Neuronal stem cell (in vitro differentiated cells): ENCODE measurements at regions not wholly inside any gene's neighbourhood (a gene's known extent, or its start where the extent isn't known, plus 50 kb on each side); places are given as distances from the start of the nearest gene placed in this dataset.
A peak's percentile ranks its signal among the peaks of the same experiment; 100 is the strongest.

ENCODE experiments used
- DNase-seq: peaks from one replicate; pipeline ENCODE4 v3.0.0-alpha.2; 2013; ENCODE audit warnings: low spot score
- H2AFZ ChIP-seq: one replicate; pipeline ENCODE4 v1.6.1; 2013; ENCODE audit warnings: mild to moderate bottlenecking, low read length, inconsistent platforms
- H2AK5ac ChIP-seq: 2 replicates; pipeline ENCODE4 v1.6.1; 2013; ENCODE audit warnings: low read depth, mild to moderate bottlenecking, inconsistent platforms, low read length, moderate library complexity, mixed read lengths
- H2BK120ac ChIP-seq: 2 replicates; pipeline ENCODE4 v1.6.1; 2013; ENCODE audit warnings: low read depth, mild to moderate bottlenecking, inconsistent platforms, low read length, moderate library complexity, mixed read lengths
- H2BK12ac ChIP-seq: one replicate; pipeline ENCODE4 v1.6.1; 2013; ENCODE audit warnings: low read length, inconsistent platforms
- H2BK15ac ChIP-seq: 2 replicates; pipeline ENCODE4 v1.6.1; 2013; ENCODE audit warnings: mild to moderate bottlenecking, low read length, inconsistent platforms, mixed read lengths
- H2BK5ac ChIP-seq: one replicate; pipeline ENCODE4 v1.6.1; 2013; ENCODE audit warnings: inconsistent platforms, mild to moderate bottlenecking, low read length, moderate library complexity
- H3K14ac ChIP-seq: one replicate; pipeline ENCODE4 v1.6.1; 2013; ENCODE audit warnings: low read length, inconsistent platforms
- H3K18ac ChIP-seq: 2 replicates; pipeline ENCODE4 v1.6.1; 2013; ENCODE audit warnings: low read length, inconsistent platforms
- H3K23ac ChIP-seq: 2 replicates; pipeline ENCODE4 v1.6.1; 2013; ENCODE audit warnings: low read depth, mild to moderate bottlenecking, mixed read lengths, low read length, inconsistent platforms; ENCODE audit not compliant: poor library complexity
- H3K27ac ChIP-seq: replicated peaks from 3 replicates; pipeline ENCODE4 v1.5.1; 2013; ENCODE audit warnings: low read length, inconsistent platforms
- H3K27me3 ChIP-seq, 3 experiments: 2 replicates each; pipeline ENCODE4 v1.6.1; 2013; ENCODE audit warnings: low read length in 3 of 3, mild to moderate bottlenecking in 2 of 3, inconsistent platforms in 1 of 3, low read depth in 1 of 3, mixed read lengths in 1 of 3, moderate library complexity in 1 of 3; ENCODE audit not compliant: control insufficient read depth in 3 of 3, insufficient read depth in 3 of 3
- H3K36me3 ChIP-seq, 2 donors: replicated peaks in 1 of 2; 2 replicates each; pipeline ENCODE4 v1.6.1; 2013; ENCODE audit warnings: low read length in 2 of 2; ENCODE audit not compliant: control insufficient read depth in 2 of 2, insufficient read depth in 2 of 2
- H3K4ac ChIP-seq: 2 replicates; pipeline ENCODE4 v1.6.1; 2013; ENCODE audit warnings: inconsistent platforms, mild to moderate bottlenecking, low read length, moderate library complexity
- H3K4me1 ChIP-seq, 2 donors: 1 replicate in 1 of 2; 2 replicates in 1 of 2; pipeline ENCODE4 v1.6.1; 2013; ENCODE audit warnings: low read length in 2 of 2, low read depth in 1 of 2; ENCODE audit not compliant: control insufficient read depth in 2 of 2, insufficient read depth in 1 of 2
- H3K4me2 ChIP-seq: one replicate; pipeline ENCODE4 v1.6.1; 2013; ENCODE audit warnings: mild to moderate bottlenecking, low read length, inconsistent platforms; ENCODE audit not compliant: insufficient read depth, poor library complexity, severe bottlenecking
- H3K4me3 ChIP-seq, 2 donors: 2 replicates each; pipeline ENCODE4 v1.5.1; 2013; ENCODE audit warnings: low read length in 2 of 2, mild to moderate bottlenecking in 2 of 2, inconsistent platforms in 1 of 2, moderate library complexity in 1 of 2
- H3K79me1 ChIP-seq: one replicate; pipeline ENCODE4 v1.6.1; 2013; ENCODE audit warnings: low read depth, mild to moderate bottlenecking, inconsistent platforms, low read length, moderate library complexity
- H3K9ac ChIP-seq: one replicate; pipeline ENCODE4 v1.6.1; 2013; ENCODE audit warnings: mild to moderate bottlenecking, low read depth, low read length, inconsistent platforms; ENCODE audit not compliant: poor library complexity
- H3K9me3 ChIP-seq, 2 donors: replicated peaks in 1 of 2; 2 replicates each; pipeline versions ENCODE3 to v1.6.1; 2013; ENCODE audit warnings: low read length in 2 of 2, mild to moderate bottlenecking in 2 of 2, inconsistent platforms in 1 of 2, low read depth in 1 of 2, mixed read lengths in 1 of 2, moderate library complexity in 1 of 2; ENCODE audit not compliant: control insufficient read depth in 2 of 2, insufficient read depth in 1 of 2
- H4K8ac ChIP-seq: one replicate; pipeline ENCODE4 v1.6.1; 2013; ENCODE audit warnings: low read depth, mild to moderate bottlenecking, inconsistent platforms, low read length, moderate library complexity
- H4K91ac ChIP-seq: one replicate; pipeline ENCODE4 v1.6.1; 2013; ENCODE audit warnings: low read length, low read depth, mild to moderate bottlenecking, inconsistent platforms; ENCODE audit not compliant: poor library complexity
- WGBS, 2 donors: extraction: QIAGEN DNeasy Blood & Tissue Kit; methylation state at CpG; one replicate each; pipeline ENCODE4 v1.1.7; 2013; ENCODE audit warnings: missing lambda C conversion rate in 2 of 2, mixed read lengths in 1 of 2; ENCODE audit not compliant: insufficient read length in 2 of 2, insufficient replicate concordance in 1 of 2; ENCODE audit errors: extremely low coverage in 2 of 2; 5-methylcytosine and 5-hydroxymethylcytosine counted together

DNA sequence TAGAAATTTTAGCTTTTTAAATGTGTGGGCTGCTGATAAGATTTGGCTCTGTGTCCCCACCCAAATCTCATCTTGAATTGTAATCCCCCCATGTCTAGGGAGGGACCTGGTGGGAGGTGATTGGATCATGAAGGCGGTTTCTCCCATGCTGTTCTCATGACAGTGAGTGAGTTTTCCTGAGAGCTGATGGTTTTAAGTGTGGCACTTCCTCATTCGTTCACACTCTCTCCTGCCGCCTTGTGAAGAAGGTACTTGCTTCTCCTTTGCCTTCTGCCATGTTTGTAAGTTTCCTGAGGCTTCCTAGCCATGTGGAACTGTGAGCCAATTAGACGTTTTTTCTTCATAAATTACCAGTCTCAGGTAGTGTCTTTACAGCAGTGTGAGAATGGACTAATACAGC is 127.8 kb upstream of the MVB12B start:
- H3K4me1 ChIP-seq, result no peaks in the 10 kb centered on the region
- no peak overlapping the region for H2AFZ ChIP-seq
- H3K27me3 ChIP-seq, result peaks cover 0 to 5% (median 0%) of the 10 kb centered on the region in 3 experiments
- H2BK5ac ChIP-seq, result no peak overlapping the region
- H3K4me3 ChIP-seq, result no peak overlapping the region
- H3K27ac ChIP-seq, result no peak overlapping the region
- H3K18ac ChIP-seq, result no peak overlapping the region
- no peak overlapping the region for H2BK120ac ChIP-seq
- H2BK12ac ChIP-seq, result no peak overlapping the region
- no peak overlapping the region for H3K23ac ChIP-seq
- no peak overlapping the region for H3K4me2 ChIP-seq
- H3K4ac ChIP-seq, result no peak overlapping the region
- H3K36me3 ChIP-seq, result no peaks in the 10 kb centered on the region
- no peak overlapping the region for H2AK5ac ChIP-seq
- H4K8ac ChIP-seq, result no peak overlapping the region
- H2BK15ac ChIP-seq, result no peak overlapping the region
- no peak overlapping the region for H4K91ac ChIP-seq
- no peak overlapping the region for H3K9ac ChIP-seq
- no peak overlapping the region for H3K14ac ChIP-seq
- H3K9me3 ChIP-seq, result peaks cover 0 to 1% of the 10 kb centered on the region in 2 donors
- no peak for DNase-seq
- no CpG with 5 or more reads among the region's 4 CpGs for WGBS, 2 donors
- no peaks in the 10 kb centered on the region for H3K79me1 ChIP-seq

DNA sequence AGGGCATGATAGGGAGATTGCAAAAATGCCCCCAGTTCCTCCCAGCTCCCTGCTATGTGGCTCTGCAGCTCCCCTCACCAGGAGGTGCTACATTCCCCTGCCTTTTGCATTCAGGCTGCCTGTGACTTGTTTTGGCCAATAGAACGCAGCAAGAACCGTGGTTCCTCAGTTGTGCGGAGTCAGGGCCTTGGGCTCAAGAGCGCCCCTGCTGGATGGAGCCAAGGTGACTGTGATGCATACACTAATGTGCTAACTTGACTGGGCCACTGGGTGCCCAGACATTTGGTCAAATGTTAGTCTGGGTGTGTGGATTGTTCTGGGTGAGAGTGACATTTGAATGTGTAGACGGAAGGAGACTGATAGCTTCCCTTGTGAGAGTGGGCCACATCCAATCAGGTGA is 123.3 kb upstream of the MVB12B start:
- Histone ChIP-seq H3K9me3 (peaks cover 0 to 9% of the 10 kb centered on the region in 2 donors), H4K91ac (no peak overlapping the region), H2AK5ac (no peak overlapping the region), H3K27me3 (peaks cover 0 to 8% (median 0%) of the 10 kb centered on the region in 3 experiments), H3K4me2 (no peak overlapping the region), H3K27ac (no peak overlapping the region), H3K36me3 (no peaks in the 10 kb centered on the region), H2AFZ (no peak overlapping the region), H3K79me1 (peaks cover 4% of the 10 kb centered on the region), H3K18ac (no peak overlapping the region), H4K8ac (no peak overlapping the region), H3K14ac (no peak overlapping the region), H2BK12ac (no peak overlapping the region), H2BK15ac (no peak overlapping the region), H2BK120ac (no peak overlapping the region), H3K4me1 (peaks cover 0 to 3% of the 10 kb centered on the region in 2 donors), H3K9ac (no peak overlapping the region), H3K4ac (no peak overlapping the region), H3K4me3 (no peak overlapping the region), H2BK5ac (no peak overlapping the region), H3K23ac (no peak overlapping the region)
- no peak for DNase-seq
- WGBS, 2 donors, result no CpG with 5 or more reads among the region's 5 CpGs

DNA sequence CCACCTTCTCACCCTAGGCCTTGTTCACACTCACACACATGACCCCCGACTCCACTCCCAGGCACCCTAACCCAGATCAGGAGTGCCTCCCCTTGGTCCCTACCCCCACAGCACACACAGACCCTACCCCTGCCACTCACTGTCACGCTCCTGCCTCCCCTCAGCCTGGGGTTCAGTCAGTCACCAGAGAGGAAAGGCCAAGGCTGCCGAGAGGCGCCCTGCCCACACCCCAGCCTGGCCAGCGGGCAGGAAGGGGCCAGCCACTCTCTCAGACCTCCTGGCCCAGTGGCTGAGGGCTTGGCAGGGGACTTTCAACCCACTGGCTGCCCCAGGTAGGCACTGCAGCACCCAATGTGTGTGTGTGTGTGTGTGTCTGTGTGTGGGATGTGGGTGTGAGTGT is 122.4 kb upstream of the MVB12B start:
- no peak overlapping the region for H3K4me2 ChIP-seq
- peak overlapping the region; percentile 71 for H3K4ac ChIP-seq
- no CpG with 5 or more reads among the region's 5 CpGs for WGBS, 2 donors

DNA sequence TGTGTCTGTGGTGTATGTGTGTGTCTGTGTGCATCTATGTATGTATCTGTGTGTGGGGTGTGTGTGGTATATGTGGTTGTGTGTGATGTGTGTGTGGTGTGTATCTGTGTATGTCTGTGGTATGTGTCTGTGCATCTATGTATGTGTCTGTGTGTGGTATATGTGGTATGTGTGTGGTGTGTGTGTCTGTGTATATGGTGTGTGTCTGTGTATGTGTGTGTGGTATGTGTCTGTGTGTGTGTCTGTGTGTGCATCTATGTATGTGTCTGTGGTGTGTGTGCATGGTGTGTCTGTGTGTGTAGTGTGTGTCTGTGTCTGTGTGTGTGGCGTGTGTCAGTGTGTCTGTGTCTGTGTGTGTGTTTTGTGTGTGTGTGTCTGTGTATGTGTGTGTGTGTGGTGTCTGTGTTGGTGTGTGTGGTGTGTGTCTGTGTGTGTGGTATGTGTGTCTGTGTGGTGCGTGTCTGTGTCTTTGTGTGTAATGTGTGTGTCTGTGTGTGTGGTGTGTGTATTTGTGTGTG is 121.9 kb upstream of the MVB12B start:
- Histone ChIP-seq H3K9me3 (peaks cover 0 to 9% of the 10 kb centered on the region in 2 donors), H3K18ac (peak overlapping the region; percentile 33), H3K79me1 (peaks cover 4% of the 10 kb centered on the region), H2AFZ (no peak overlapping the region), H3K4me2 (no peak overlapping the region), H3K4ac (no peak overlapping the region), H2AK5ac (no peak overlapping the region), H3K4me3 (peak overlapping the region in 1 of 2 donors; percentile 42), H3K4me1 (peaks cover 0 to 3% of the 10 kb centered on the region in 2 donors), H2BK12ac (no peak overlapping the region), H2BK15ac (no peak overlapping the region), H2BK120ac (no peak overlapping the region), H3K27ac (no peak overlapping the region), H3K27me3 (peaks cover 0 to 5% (median 0%) of the 10 kb centered on the region in 3 experiments), H4K91ac (peak overlapping the region; percentile 97), H3K14ac (peak overlapping the region; percentile 95), H3K23ac (peak overlapping the region; percentile 29), H3K9ac (peak overlapping the region; percentile 83), H2BK5ac (no peak overlapping the region), H3K36me3 (no peaks in the 10 kb centered on the region), H4K8ac (peak overlapping the region; percentile 52)
- no peak for DNase-seq
- WGBS, 2 donors, result no CpG with 5 or more reads among the region's 2 CpGs

More for the DNA sequence above, 122.4 kb upstream of the MVB12B start:
- Histone ChIP-seq H4K8ac (peak overlapping the region; percentile 66), H2AFZ (no peak overlapping the region), H3K9ac (peak overlapping the region; percentile 83), H3K27me3 (peaks cover 0 to 5% (median 0%) of the 10 kb centered on the region in 3 experiments), H2BK5ac (no peak overlapping the region), H2AK5ac (no peak overlapping the region), H3K14ac (peak overlapping the region; percentile 95), H3K4me3 (peak overlapping the region in 1 of 2 donors; percentile 42), H3K79me1 (peaks cover 4% of the 10 kb centered on the region), H2BK12ac (no peak overlapping the region), H4K91ac (peak overlapping the region; percentile 65), H3K36me3 (no peaks in the 10 kb centered on the region), H3K18ac (no peak overlapping the region), H2BK15ac (no peak overlapping the region), H2BK120ac (no peak overlapping the region), H3K23ac (peak overlapping the region; percentile 29), H3K27ac (no peak overlapping the region), H3K9me3 (peaks cover 0 to 9% of the 10 kb centered on the region in 2 donors), H3K4me1 (peaks cover 0 to 3% of the 10 kb centered on the region in 2 donors)
- DNase-seq, result no peak
